GOT3 (cell line): ENCODE measurements at regions not wholly inside any gene's neighbourhood (a gene's known extent, or its start where the extent isn't known, plus 50 kb on each side); places are given as distances from the start of the nearest gene placed in this dataset.
"Not testable (repeated sequence)": the region's sequence is repeated elsewhere in the genome, so short reads cannot be mapped to it uniquely, and the experiment has no call there.

Source experiments
- DNase-seq: peaks from one replicate; lab custom pipeline; 2025; ENCODE audit warnings: mixed read lengths; lab: John Stamatoyannopoulos, UW

DNA sequence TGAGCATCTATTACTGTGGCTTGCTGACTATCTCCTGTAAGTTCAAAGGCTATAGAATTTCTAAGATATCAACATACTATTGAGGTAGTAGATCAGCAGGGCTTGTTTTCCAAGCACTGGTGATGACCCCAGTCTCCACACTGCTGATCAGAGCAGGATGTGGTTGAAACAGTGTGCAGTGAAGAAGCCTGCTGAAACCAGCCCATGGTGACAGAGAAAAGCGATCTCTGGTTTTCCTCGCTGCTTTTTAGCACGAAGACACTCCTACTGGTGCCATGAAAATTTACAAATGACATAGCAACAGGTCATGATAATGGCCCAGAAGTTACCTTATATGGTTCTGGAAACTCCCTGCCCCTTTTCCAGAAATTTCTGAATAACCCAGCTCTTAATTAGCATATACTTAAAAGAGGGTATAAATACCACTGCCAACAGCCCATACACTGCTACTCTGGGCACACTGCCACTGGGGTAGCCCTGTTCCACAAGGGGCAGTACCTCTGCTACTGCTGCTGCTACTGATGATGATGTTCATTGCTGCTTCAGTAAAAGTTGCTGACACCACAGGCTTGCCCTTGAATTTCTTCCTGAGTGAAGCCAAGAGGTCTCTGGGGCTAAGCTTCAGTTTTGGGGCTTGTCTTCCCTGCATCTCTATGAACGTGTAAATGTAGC is 1689.5 kb upstream of the PCDH10 start:
- no peak for DNase-seq

DNA sequence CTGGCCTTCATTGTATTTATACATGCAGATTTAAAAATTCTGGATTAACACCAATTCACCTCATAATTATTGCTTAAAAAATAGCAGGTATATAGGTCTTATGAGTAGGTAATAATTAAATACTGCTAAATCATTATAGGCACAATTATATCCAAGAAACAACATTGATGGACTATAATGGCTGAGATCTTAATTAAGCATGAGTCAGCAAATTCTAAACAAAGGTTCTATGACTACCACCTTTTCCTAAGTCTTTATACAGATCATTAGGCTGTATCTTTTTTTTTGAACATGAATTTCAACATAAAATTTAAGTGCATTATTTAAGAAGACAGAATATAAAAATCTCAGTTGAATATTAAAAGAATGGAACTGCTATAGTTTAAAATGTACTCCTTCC is 1678.7 kb upstream of the PCDH10 start:
- DNase-seq, result no peak

DNA sequence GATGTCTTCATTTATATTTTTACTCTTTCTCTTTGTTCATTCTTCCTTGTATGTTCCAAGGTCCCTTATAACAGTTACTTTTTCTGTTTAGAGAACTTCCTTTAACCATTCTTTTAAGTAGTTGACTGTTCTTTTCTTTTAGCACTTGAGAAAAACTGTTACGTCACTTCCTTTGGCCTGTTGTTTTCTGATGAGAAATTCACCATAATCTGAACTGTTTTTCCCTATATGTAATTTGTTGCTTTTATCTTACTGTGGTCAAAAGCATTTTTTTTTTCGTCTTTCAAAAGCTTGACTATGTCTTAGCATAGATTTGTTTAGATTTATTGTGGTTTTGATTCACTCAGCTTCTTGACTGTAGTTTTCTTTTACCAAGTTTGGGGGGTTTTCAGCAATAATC is 1660.3 kb upstream of the PCDH10 start:
- no peak for DNase-seq

DNA sequence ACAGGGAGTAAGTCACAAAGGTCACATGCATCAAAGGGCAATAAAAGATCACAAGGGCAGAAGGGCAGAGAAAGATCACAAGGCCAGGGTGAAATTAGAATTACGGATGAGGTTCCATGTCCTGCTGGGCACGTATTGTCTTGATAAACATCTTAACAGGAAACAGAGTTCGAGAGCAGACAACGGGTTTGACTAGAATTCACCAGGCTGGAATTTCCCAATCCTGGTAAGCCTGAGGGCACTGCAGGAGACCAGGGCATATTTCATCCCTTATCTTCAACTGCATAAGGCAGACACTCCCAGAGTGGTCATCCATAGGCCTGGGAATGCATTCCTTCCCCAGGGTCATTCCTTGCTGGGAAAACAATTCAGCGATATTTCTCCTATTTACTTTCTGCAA is 1652.9 kb upstream of the PCDH10 start:
- DNase-seq, result not testable (repeated sequence)

DNA sequence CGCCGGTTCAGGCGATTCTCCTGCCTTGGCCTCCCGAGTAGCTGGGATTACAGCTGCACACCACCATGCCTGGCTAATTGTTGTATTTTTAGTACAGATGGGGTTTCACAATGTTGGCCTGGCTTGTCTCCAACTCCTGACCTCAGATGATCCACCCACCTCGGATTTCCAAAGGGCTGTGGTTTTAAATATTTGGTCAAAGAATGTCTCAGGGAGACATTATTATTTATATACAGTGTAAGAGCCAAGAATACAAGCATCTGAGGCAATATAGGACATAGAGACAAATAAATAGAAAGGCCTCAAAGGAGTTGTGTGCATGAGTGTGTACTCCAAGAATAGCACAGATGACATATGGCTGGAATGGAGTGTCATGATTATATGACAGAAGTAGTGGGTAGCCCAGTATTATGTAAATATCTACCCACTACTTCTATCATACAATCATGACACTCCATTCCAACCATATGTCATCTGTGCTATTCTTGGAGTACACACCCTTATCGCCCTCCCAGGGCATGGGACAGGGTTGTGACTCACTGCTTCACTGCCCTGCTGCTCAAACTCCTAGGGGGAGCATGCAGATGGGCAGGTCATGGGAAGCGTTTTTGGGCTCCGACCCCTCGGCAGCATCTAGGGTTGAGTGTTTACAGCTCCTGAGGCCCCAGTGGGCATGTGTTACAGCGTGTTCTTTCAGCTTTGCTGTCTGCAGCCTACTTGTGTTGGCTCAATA is 1649.8 kb upstream of the PCDH10 start:
- no peak for DNase-seq

DNA sequence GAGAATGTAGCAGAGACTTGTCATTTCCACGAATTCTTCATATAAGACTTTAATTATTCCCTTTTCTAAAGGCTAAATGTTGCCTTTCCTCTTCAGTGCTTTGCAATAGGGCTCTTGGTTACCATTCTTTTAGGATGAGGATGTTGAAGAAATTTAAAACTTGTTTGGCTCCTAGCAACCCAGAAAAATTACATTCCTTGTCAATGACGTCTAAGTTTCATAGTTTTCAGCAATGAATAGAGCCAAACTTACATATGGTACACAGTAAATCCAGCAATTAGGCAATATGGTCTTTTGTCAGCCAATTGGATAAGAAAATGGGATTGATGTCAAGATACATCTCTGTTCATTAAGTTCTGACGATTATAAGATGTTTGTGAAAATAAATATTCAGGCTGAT is 1639.6 kb upstream of the PCDH10 start:
- DNase-seq, result no peak

DNA sequence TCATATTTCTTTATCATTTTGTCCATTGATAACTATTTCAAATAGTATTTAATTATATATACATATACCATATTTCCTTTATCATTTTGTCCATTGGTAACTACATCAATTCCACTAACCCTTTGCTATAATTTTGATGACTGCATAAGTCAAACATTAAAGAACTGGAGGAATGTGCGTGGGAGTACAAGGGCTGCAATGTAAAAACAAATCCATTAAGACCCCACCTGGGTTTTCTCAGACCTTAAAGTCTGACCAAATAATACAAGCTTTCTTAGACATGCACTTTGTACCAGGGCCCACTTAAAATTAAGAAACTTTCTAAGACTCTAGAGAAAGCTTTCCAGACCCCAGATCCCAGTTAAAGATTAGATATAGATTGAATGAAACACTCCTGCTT is 1622.4 kb upstream of the PCDH10 start:
- DNase-seq, result no peak

DNA sequence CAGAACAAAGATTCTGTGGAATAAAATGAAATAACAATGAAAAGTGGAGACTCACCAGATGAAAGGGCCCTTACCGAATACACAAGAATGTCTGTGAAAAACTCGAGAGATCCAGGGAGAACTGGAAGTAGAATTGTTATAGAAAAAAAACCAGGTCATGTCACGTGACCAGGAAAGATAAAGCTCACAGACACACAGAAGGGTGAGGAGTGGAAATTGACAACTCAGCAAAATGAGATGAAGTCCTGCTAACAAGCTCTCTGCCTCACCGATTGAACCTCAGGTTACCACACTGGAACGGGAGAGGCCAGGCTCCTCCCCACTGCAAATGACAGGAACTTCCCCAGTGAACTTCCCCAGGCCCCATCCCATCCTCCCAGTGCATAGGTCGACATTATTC is 1618.0 kb upstream of the PCDH10 start:
- no peak for DNase-seq

DNA sequence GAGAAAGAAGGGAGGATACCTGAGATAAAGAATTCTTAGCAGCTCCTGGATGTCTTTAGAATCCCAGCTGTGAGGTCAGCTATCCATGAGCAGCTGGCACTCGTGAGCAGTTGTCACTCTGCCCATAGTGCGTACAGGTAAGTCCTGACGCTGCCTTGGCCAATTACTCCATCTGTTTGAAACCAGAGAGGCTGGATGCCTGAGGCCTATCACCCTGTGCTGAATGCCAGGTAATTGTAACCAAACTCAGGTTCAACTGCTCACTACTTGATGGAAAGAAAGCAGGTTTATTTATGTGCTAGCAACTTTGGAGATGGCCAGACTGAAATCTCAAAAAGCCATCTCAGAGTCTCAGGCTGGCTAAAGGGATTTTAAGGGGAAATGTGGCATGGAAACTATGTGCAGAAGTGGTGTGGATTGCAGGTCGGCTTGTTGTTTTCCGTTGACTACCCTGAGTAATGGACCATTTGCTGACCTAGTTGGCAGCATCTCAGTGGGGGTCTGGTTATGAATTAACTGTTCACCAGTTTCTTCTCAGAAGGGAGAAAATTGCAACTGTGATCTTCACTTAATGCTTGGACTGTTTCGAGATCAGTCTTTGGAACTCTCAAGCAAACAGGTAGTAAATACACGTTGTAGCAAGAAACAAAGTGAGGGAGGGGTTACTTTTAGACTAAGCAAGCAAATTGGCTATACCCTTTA is 1614.0 kb upstream of the PCDH10 start:
- no peak for DNase-seq

DNA sequence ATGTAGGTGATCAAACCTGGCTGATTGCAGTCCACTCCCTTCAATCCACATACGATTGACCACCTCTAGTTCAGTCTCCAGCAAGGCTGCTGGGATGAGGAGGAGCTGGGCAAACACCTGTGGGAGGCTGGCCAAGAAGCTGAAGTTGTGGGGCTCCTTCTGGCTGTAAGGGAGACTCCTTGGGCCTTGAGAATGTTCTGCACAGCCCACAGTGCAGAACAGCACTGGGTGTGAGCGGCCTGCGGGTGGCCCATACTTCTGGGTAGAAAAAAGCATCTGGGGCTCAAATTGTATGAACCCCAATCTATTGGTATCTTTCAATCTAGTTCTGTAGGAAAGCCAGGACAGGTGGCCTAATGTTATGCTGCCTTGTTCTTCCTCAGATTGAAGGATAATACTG is 1608.8 kb upstream of the PCDH10 start:
- DNase-seq, result no peak

DNA sequence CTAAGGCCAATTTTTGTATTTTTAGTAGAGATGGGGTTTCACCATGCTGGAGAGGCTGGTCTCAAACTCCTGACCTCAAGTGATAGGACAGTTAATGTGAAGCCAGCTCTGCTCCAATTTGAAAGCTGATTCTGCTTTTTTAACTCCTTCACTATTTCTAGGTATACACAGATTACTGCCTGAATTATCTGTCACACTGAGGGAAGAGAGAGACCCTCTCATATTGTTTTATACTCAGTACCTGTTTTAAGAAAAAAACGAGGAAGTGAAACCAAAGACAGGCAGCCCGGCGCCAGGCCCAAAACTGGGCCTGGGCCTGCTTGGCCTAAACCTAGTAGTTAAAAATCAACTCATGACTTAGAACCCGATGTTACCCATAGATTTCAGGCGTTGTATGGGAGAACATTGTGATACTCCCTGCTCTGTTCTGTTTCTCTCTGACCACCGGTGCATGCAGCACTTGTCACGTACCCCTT is 1601.5 kb upstream of the PCDH10 start:
- DNase-seq, result no peak

DNA sequence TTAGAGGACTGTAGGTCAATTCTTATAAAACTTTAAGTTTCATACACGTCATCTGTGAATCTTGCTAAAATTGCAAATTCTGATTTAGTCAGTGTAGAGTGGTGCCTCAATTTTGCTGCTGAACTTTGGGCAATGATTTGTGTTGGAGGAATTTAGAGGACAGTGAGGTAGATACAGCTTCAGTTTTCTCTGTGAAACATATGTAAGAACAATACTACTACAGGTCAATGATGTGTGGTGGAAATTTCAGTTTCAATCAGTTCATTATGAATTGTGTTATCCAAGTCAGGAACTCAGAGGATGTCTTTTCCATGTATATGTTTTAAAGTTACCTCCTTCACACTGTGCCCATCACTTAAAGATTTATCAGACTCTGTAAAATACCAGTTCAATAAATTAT is 1597.8 kb upstream of the PCDH10 start:
- no peak for DNase-seq

DNA sequence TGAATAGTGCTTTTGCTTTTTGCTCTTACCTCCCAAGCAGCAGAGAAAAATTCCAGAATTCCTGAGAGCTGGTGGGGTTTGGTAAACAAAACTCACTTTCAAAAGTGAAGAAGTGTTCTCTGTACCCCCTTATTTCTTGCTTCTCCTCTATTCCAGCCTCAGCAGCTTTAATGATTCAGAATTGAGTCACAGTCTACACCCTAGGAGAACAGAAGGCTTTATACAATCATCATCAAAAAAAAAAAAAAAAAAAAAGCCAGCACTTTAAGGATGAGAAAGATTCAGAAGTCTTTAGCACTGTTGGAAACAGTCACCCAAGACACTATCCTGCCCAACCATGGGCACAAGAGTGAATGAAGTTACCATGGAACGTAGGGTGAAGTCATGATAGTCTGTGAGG is 1583.1 kb upstream of the PCDH10 start:
- no peak for DNase-seq

DNA sequence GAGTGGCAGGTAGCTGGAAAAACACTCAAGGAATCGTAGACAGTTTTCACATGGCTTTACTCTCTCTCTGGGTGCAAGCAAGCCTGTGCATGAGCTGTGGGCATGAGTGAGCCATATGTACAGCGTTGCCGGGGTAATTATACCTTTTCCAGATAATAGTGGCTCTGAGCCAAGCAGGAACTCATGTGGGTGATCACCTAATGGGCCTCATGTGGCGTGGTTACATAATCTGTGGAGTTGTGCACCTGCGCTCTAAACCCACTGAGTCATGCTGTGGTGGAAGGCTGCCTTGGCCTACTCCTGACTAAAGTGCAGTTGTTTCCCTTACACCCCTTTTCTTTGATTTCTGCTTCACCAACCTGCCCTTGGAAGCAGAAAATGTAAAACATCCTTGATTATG is 1564.5 kb upstream of the PCDH10 start:
- DNase-seq, result no peak

DNA sequence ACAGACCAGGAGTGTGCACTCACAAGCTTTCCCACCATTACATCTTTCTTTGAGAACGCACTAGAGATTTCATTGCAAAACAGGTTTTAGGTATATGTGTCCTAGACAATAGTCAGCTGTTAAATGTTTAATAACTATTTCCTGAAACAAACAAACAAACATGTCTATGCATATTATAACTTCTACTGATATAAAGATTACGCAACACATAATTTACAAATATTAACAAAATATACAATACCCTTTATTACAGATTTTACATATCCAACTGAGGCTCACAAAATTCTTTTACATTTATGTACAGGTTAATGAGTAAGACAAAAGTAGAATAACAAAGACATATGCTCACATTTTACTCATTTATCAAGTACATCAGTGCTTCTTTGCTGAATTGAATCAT is 1554.0 kb upstream of the PCDH10 start:
- no peak for DNase-seq

DNA sequence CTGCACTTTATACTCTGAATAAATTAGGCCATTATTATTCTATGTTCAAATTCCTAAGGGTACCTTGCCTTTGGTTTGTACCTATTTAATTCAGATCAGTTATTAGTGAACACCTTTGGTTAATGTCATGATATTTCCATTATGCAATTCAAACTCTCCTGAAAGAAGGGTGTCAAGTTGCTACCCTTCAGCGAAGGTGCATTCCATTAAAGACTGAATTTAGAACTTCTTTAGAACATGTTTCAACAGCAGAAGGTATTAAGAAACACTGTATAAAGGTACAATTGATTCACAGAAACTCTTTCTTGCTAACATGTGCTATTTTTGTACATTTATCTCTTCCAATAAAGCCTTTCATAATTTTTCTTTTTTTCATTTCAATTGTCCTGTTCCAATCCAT is 1545.4 kb upstream of the PCDH10 start:
- no peak for DNase-seq

DNA sequence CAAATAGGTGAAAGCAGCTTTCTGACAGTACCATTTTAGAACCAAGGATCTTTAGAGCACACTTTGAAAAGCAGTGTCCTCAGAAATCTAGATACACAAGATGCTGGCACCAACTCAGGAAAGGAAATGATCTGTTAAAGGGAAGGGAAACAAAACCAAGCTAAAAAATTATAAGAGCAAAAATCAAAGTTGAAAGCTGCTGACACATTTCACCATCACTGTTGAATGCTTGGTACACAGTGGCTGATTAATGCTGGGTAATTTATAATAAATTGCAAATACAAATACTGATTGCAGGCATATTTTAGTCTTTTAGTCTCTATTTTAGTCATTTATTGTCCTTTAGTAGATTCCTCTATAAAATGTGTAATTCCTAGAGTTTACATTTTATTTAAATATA is 1540.1 kb upstream of the PCDH10 start:
- DNase-seq, result no peak

DNA sequence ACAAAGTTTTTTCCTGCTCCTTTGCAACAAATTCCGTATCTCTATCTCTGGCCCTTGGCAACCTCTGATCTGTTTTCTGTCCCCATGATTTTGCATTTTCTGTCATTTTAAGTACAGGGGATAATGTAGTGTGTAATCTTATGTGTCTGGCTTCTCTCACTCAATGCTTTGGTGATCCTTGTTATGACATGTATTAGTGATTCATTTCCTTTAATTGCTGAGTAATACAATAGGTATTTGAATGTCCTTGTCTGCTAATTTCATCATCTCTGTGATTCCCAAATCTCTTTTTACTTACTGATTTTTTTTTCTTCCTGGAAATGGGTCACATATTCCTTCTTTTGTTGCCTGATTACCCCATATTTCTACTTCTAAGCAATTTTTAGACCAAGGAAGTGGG is 1538.6 kb upstream of the PCDH10 start:
- DNase-seq, result not testable (repeated sequence)

DNA sequence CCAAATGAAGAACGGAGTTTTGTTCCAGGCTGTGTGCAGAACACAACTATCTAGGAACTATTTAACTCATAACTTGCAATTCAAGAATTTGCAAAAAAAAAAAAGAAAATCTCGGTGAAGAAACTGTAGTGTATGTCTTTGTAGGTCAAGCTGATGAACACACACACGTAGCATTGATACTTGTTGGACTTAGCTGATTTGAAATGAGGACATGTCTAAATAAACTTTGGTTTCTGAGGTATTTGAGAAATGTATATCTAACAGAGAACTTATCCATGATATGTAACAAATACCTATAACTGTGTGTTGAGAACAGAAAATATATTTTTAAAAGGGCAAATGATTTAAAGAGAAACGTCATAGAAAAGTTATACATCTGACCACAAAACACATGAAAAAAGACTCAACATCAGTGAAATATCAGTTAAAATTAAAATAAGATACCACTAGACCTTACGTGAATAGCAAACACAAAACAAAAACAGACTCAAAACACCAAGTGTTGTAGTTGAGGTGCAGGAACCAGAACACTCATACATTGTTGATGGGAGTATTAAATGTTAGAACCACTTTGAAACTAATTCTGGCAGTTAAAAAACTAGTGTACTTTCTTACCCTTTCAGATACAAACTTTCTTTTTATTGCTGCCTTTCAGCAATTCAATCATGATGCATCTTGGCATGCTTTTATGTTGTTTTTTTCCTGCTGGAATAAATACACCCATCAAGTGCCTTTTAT is 1535.8 kb upstream of the PCDH10 start:
- no peak for DNase-seq

DNA sequence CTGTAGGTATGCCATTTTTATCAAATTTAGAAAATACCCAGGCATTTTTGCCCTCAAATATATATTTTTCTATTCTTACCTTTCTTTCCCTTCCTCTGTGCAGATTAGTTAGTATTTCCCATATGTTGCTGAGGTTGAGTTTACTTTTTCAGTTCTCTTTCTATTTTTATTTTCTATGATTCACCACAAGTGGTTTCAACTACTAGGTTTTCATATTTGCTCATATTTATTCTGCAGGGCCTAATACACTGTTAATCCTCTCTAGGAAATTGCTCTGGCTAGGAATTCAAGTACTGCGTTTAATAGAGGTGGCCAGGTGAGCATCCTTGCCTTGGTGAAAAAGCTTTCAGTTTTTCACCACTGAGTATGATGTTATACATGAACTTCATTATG is 1535.3 kb upstream of the PCDH10 start:
- DNase-seq, result no peak

DNA sequence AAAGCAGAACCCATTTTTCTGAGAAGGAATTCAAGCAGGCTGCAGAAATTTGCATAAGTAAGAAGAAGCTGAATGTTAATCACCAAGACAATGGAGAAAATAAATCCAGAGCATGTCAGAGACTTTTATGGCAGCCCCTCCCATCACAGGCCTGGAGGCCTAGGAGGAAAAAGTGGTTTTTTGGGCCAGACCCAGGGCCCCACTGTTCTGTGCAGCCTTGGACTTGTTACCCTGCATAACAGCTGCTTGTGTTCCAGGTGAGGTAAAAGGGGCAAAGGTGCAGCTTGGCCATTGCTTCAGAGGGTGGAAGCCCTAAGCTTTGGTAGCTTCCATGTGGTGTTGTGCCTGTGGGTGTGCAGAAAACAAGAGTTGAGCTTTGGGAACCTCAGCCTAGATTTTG is 1516.2 kb upstream of the PCDH10 start:
- no peak for DNase-seq

DNA sequence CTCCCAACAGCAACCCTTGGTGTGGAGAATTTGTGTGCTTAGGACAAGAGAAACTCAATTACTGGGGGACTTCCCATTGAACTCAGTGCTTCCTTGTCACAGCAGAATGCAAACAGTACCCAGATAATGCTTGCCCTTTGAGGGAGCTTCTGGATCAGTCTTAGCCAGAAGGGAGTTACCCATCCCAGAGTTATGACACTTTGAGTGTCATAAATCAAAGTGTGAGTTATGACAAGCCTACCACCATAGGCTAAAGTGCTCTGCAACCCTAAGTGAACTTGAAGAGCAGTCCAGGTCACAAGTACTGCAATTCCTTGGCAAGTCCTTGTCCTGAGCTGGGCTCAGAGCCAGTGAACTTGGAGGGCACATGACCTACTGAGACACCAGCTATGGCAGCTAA is 1513.9 kb upstream of the PCDH10 start:
- DNase-seq, result no peak

DNA sequence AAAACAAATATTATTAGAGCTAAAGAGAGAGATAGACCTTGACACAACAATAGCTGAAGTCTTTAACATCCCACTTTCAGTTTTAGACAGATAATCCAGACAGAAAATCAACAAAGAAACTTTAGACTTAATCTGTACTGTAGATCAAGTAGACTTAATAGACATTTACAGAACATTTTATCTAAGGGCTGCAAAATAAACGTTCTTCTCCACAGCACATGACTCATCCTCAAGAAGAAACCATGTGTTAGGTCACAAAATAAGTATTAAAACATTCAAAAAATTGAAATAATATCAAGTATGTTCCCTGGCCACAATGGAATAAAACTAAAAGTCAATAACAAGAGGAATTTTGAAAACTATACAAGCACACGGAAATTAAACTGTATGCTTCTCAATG is 1510.3 kb upstream of the PCDH10 start:
- no peak for DNase-seq
